KMS-11 (cell line): ENCODE measurements at regions not wholly inside any gene's neighbourhood (a gene's known extent, or its start where the extent isn't known, plus 50 kb on each side); places are given as distances from the start of the nearest gene placed in this dataset.

Source experiments
- H2AFZ ChIP-seq: fragments of 200-600 bp; sonication (generic); 2 replicates; pipeline ENCODE4 v1.6.1; 2016; ENCODE audit warnings: antibody characterized with exemption, mixed run types, low read depth
- H3K27ac ChIP-seq: fragments of 200-600 bp; sonication (generic); 2 replicates; pipeline ENCODE4 v1.6.1; 2016; ENCODE audit warnings: mild to moderate bottlenecking, mixed run types
- H3K27me3 ChIP-seq: fragments of 200-600 bp; sonication (generic); 2 replicates; pipeline ENCODE4 v1.6.1; 2017; ENCODE audit warnings: mild to moderate bottlenecking, low read depth, mixed run types, moderate library complexity; ENCODE audit not compliant: insufficient read depth
- H3K36me3 ChIP-seq: fragments of 200-600 bp; sonication (generic); 2 replicates; pipeline ENCODE4 v1.6.1; 2017; ENCODE audit warnings: mild to moderate bottlenecking, mixed run types; ENCODE audit not compliant: insufficient read depth
- H3K4me1 ChIP-seq: fragments of 200-600 bp; sonication (generic); 2 replicates; pipeline ENCODE4 v1.6.1; 2016; ENCODE audit warnings: mild to moderate bottlenecking, low read depth, mixed run types; ENCODE audit not compliant: poor library complexity, severe bottlenecking
- H3K4me2 ChIP-seq: fragments of 200-600 bp; sonication (generic); 2 replicates; pipeline ENCODE4 v1.7.0; 2016; ENCODE audit warnings: mild to moderate bottlenecking, mixed run types
- H3K4me3 ChIP-seq: fragments of 200-600 bp; sonication (generic); IDR thresholded peaks from 2 replicates; pipeline ENCODE4 v1.6.1; 2017; ENCODE audit warnings: low read depth, low read length, mixed read lengths; ENCODE audit not compliant: insufficient read depth
- H3K79me2 ChIP-seq: fragments of 200-600 bp; sonication (generic); 2 replicates; pipeline ENCODE4 v1.6.1; 2016; ENCODE audit warnings: low read depth, mixed run types; ENCODE audit not compliant: insufficient read depth
- H3K9ac ChIP-seq: fragments of 200-600 bp; sonication (generic); 2 replicates; pipeline ENCODE4 v1.6.1; 2016; ENCODE audit warnings: mild to moderate bottlenecking, mixed run types
- H4K20me1 ChIP-seq: fragments of 200-600 bp; sonication (generic); 2 replicates; pipeline ENCODE4 v1.6.1; 2016; ENCODE audit warnings: mild to moderate bottlenecking, mixed run types; ENCODE audit not compliant: insufficient read depth
- CTCF ChIP-seq: fragments of 200-600 bp; sonication (generic); conservative IDR thresholded peaks from 2 replicates; pipeline ENCODE4 v1.6.1; 2017; ENCODE audit warnings: low read depth, mild to moderate bottlenecking, antibody characterized with exemption, low read length, moderate library complexity, mixed read lengths

- Histone ChIP-seq H3K4me2 (no peak overlapping the region), H4K20me1 (no peaks in the 10 kb centered on the region), H3K4me3 (no peak overlapping the region), H2AFZ (no peak overlapping the region), H3K9ac (no peak overlapping the region), H3K36me3 (no peaks in the 10 kb centered on the region), H3K4me1 (peaks cover 31% of the 10 kb centered on the region), H3K27me3 (no peaks in the 10 kb centered on the region), H3K27ac (no peak overlapping the region), H3K79me2 (no peaks in the 10 kb centered on the region)
- TF ChIP-seq CTCF, result no peak
Measured at GRCh38 chr9:10701906-10702305, 89.1 kb upstream of the PTPRD start.

- Histone ChIP-seq H3K27me3 (no peaks in the 10 kb centered on the region), H3K36me3 (no peaks in the 10 kb centered on the region), H3K4me2 (no peak overlapping the region), H3K27ac (no peak overlapping the region), H3K4me1 (peaks cover 19% of the 10 kb centered on the region), H3K79me2 (no peaks in the 10 kb centered on the region), H3K9ac (no peak overlapping the region), H3K4me3 (no peak overlapping the region), H4K20me1 (no peaks in the 10 kb centered on the region), H2AFZ (no peak overlapping the region)
- no peak for TF ChIP-seq CTCF
Measured at GRCh38 chr9:10703139-10703538, 90.3 kb upstream of the PTPRD start.

GRCh38 chr9:10704720-10705119, 91.9 kb upstream of the PTPRD start:
- Histone ChIP-seq H3K4me1 (peaks cover 10% of the 10 kb centered on the region), H4K20me1 (no peaks in the 10 kb centered on the region), H3K36me3 (no peaks in the 10 kb centered on the region), H3K27ac (no peak overlapping the region), H3K4me2 (no peak overlapping the region), H3K9ac (no peak overlapping the region), H2AFZ (no peak overlapping the region), H3K27me3 (no peaks in the 10 kb centered on the region), H3K79me2 (no peaks in the 10 kb centered on the region), H3K4me3 (no peak overlapping the region)
- no peak for TF ChIP-seq CTCF

- no peak overlapping the region for H2AFZ ChIP-seq
- peaks cover 10% of the 10 kb centered on the region for H3K4me1 ChIP-seq
- H3K4me2 ChIP-seq, result no peak overlapping the region
- no peaks in the 10 kb centered on the region for H3K36me3 ChIP-seq
- no peaks in the 10 kb centered on the region for H3K27me3 ChIP-seq
- no peak overlapping the region for H3K9ac ChIP-seq
- no peak overlapping the region for H3K27ac ChIP-seq
- no peaks in the 10 kb centered on the region for H4K20me1 ChIP-seq
- no peak for TF ChIP-seq CTCF
- no peaks in the 10 kb centered on the region for H3K79me2 ChIP-seq
- no peak overlapping the region for H3K4me3 ChIP-seq
Measured at GRCh38 chr9:10705383-10705782, 92.6 kb upstream of the PTPRD start.
